Mesenchymal stem cell (in vitro differentiated cells and primary cell): ENCODE measurements at regions not wholly inside any gene's neighbourhood (a gene's known extent, or its start where the extent isn't known, plus 50 kb on each side); places are given as distances from the start of the nearest gene placed in this dataset.
A peak's percentile ranks its signal among the peaks of the same experiment; 100 is the strongest.

ENCODE experiments used
- DNase-seq: peaks from one replicate; pipeline ENCODE4 v3.0.0-alpha.2; 2013
- H2AFZ ChIP-seq: one replicate; pipeline ENCODE4 v1.6.1; 2013; ENCODE audit warnings: low read depth, mild to moderate bottlenecking, control low read depth, inconsistent platforms, low read length, moderate library complexity
- H2AK5ac ChIP-seq: 2 replicates; pipeline ENCODE4 v1.6.1; 2013; ENCODE audit warnings: low read length, moderate library complexity, mild to moderate bottlenecking, inconsistent platforms; ENCODE audit not compliant: severe bottlenecking
- H2BK120ac ChIP-seq: one replicate; pipeline ENCODE4 v1.6.1; 2013; ENCODE audit warnings: low read depth, mild to moderate bottlenecking, inconsistent platforms, low read length, moderate library complexity
- H2BK12ac ChIP-seq, 2 experiments: one replicate each; pipeline ENCODE4 v1.6.1; 2013; ENCODE audit warnings: inconsistent platforms in 2 of 2, low read length in 2 of 2, mild to moderate bottlenecking in 2 of 2, moderate library complexity in 2 of 2, control low read depth in 1 of 2
- H2BK15ac ChIP-seq: one replicate; pipeline ENCODE4 v1.6.1; 2013; ENCODE audit warnings: mild to moderate bottlenecking, low read depth, inconsistent platforms; ENCODE audit not compliant: poor library complexity, severe bottlenecking
- H2BK5ac ChIP-seq: 2 replicates; pipeline ENCODE4 v1.6.1; 2013; ENCODE audit warnings: low read depth, mild to moderate bottlenecking, low read length, control low read depth, inconsistent platforms; ENCODE audit not compliant: poor library complexity, severe bottlenecking
- H3K14ac ChIP-seq, 2 experiments: one replicate each; pipeline ENCODE4 v1.6.1; 2013; ENCODE audit warnings: inconsistent platforms in 2 of 2, low read length in 2 of 2, control low read depth in 1 of 2, mild to moderate bottlenecking in 1 of 2, moderate library complexity in 1 of 2
- H3K18ac ChIP-seq, 2 experiments: one replicate each; pipeline ENCODE4 v1.6.1; 2013; ENCODE audit warnings: inconsistent platforms in 2 of 2, low read length in 2 of 2, control low read depth in 1 of 2, low read depth in 1 of 2, mild to moderate bottlenecking in 1 of 2
- H3K23ac ChIP-seq, 2 experiments: one replicate each; pipeline ENCODE4 v1.6.1; 2013; ENCODE audit warnings: inconsistent platforms in 2 of 2, low read length in 2 of 2, mild to moderate bottlenecking in 2 of 2, moderate library complexity in 2 of 2, control low read depth in 1 of 2
- H3K27ac ChIP-seq: 2 replicates; pipeline ENCODE4 v1.5.1; 2013; ENCODE audit warnings: mild to moderate bottlenecking, moderate library complexity, low read length, control low read depth, inconsistent platforms; ENCODE audit not compliant: poor library complexity, severe bottlenecking
- H3K27me3 ChIP-seq, 2 experiments: 2 replicates each; pipeline versions ENCODE4 v1.6.1 to v1.7.0; 2013; ENCODE audit warnings: low read length in 2 of 2, mild to moderate bottlenecking in 2 of 2, moderate library complexity in 2 of 2, control low read depth in 1 of 2, inconsistent platforms in 1 of 2; ENCODE audit not compliant: control insufficient read depth in 1 of 2, insufficient read depth in 1 of 2
- H3K36me3 ChIP-seq, 2 experiments: 2 replicates each; pipeline versions ENCODE4 v1.6.1 to v1.7.0; 2013; ENCODE audit warnings: low read length in 2 of 2, control low read depth in 1 of 2, inconsistent platforms in 1 of 2, low read depth in 1 of 2, mild to moderate bottlenecking in 1 of 2; ENCODE audit not compliant: insufficient read depth in 2 of 2, control insufficient read depth in 1 of 2
- H3K4ac ChIP-seq, 2 experiments: one replicate each; pipeline ENCODE4 v1.6.1; 2013; ENCODE audit warnings: inconsistent platforms in 2 of 2, low read length in 2 of 2, mild to moderate bottlenecking in 2 of 2, moderate library complexity in 2 of 2, control low read depth in 1 of 2, low read depth in 1 of 2
- H3K4me1 ChIP-seq: 2 replicates; pipeline ENCODE4 v1.6.1; 2013; ENCODE audit warnings: low read depth, low read length, control low read depth; ENCODE audit not compliant: control insufficient read depth, insufficient read depth
- H3K4me2 ChIP-seq: 2 replicates; pipeline ENCODE4 v1.6.1; 2013; ENCODE audit warnings: low read length, mild to moderate bottlenecking, inconsistent platforms; ENCODE audit not compliant: poor library complexity, severe bottlenecking
- H3K4me3 ChIP-seq, 2 experiments: 2 replicates each; pipeline versions ENCODE4 v1.5.1 to v1.7.0; 2013; ENCODE audit warnings: low read length in 2 of 2, mild to moderate bottlenecking in 2 of 2, control low read depth in 1 of 2, low read depth in 1 of 2; ENCODE audit not compliant: insufficient read depth in 1 of 2
- H3K79me1 ChIP-seq: replicated peaks from 2 replicates; pipeline ENCODE4 v1.6.1; 2013; ENCODE audit warnings: mild to moderate bottlenecking, control low read depth, low read length, inconsistent platforms; ENCODE audit not compliant: poor library complexity, severe bottlenecking
- H3K9ac ChIP-seq: 2 replicates; pipeline ENCODE4 v1.7.0; 2013; ENCODE audit warnings: mild to moderate bottlenecking, low read length, moderate library complexity
- H3K9me3 ChIP-seq: 2 replicates; pipeline ENCODE4 v1.7.0; 2013; ENCODE audit warnings: mild to moderate bottlenecking, low read length; ENCODE audit not compliant: control insufficient read depth
- H4K8ac ChIP-seq: one replicate; pipeline ENCODE4 v1.6.1; 2013; ENCODE audit warnings: inconsistent platforms, mild to moderate bottlenecking, low read length, moderate library complexity
- H4K91ac ChIP-seq: one replicate; pipeline ENCODE4 v1.6.1; 2013; ENCODE audit warnings: mild to moderate bottlenecking, low read length, inconsistent platforms
- WGBS: methylation state at CpG from one replicate; pipeline ENCODE4 v1.1.7; 2013; ENCODE audit warnings: mixed read lengths; 5-methylcytosine and 5-hydroxymethylcytosine counted together

DNA sequence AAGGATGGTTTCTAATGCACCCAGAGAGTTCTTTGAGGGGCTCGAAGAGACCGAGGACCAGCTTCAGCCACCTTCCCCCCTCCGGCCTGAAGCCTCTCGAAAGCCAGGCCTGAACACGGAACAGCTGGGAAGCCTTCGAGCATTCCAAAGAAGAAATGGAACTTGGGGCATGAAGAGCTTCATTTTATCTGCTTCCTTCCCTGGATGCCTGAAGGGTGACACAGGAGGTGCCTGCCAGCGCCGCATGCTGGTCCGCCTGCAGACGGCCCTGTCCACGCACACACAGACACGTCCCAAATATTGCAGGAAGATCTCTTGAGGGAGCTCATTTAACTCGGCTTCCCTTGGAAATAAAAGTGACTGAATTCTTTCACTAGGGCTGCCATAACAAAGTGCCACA is 73.7 kb downstream of the TOMM20 start:
- Histone ChIP-seq H2AK5ac (no peak overlapping the region), H3K4me3 (no peak overlapping the region), H3K9me3 (no peaks in the 10 kb centered on the region), H2BK120ac (no peak overlapping the region), H3K14ac (no peak overlapping the region), H3K27me3 (no peaks in the 10 kb centered on the region), H4K91ac (no peak overlapping the region), H3K4ac (no peak overlapping the region), H3K23ac (no peak overlapping the region), H3K36me3 (no peaks in the 10 kb centered on the region), H2BK15ac (no peak overlapping the region), H3K79me1 (no peaks in the 10 kb centered on the region), H2BK12ac (no peak overlapping the region), H4K8ac (no peak overlapping the region), H3K18ac (no peak overlapping the region), H2BK5ac (no peak overlapping the region), H3K4me1 (no peaks in the 10 kb centered on the region), H3K9ac (no peak overlapping the region), H3K27ac (no peak overlapping the region), H2AFZ (no peak overlapping the region), H3K4me2 (no peak overlapping the region)
- DNase-seq, result no peak
- 86% methylated on average over 13 of the region's 13 CpGs for WGBS

DNA sequence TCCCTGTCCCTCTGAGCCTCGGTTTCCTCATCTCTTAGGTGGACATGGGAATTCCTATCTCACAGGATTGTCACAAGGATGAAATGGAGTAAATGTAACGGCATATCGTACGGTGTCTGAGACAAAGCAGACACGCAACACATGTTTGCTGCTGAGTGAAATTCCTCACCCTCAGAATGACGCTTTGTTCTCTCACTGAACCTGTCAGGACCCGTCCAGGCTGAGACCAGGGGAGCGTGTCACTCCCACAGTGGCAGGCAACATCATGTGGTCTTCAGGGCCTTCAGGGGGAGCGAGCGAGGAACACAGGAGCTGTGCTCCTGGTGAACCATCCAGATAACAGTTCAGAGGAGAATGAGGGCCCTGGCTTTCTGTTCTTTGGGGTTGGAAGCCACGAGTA is 74.2 kb downstream of the TOMM20 start:
- Histone ChIP-seq H3K9me3 (no peaks in the 10 kb centered on the region), H2BK15ac (no peak overlapping the region), H2AK5ac (no peak overlapping the region), H2AFZ (no peak overlapping the region), H2BK120ac (no peak overlapping the region), H4K91ac (peak overlapping the region; percentile 2), H3K79me1 (no peaks in the 10 kb centered on the region), H3K27ac (no peak overlapping the region), H3K4me2 (no peak overlapping the region), H2BK12ac (no peak overlapping the region), H3K14ac (no peak overlapping the region), H2BK5ac (no peak overlapping the region), H3K4ac (no peak overlapping the region), H3K9ac (no peak overlapping the region), H3K23ac (no peak overlapping the region), H3K27me3 (no peaks in the 10 kb centered on the region), H3K18ac (no peak overlapping the region), H3K4me1 (peaks cover 2% of the 10 kb centered on the region), H3K36me3 (no peaks in the 10 kb centered on the region), H3K4me3 (no peak overlapping the region), H4K8ac (no peak overlapping the region)
- WGBS, result 95% methylated on average over 11 of the region's 11 CpGs
- DNase-seq, result no peak

DNA sequence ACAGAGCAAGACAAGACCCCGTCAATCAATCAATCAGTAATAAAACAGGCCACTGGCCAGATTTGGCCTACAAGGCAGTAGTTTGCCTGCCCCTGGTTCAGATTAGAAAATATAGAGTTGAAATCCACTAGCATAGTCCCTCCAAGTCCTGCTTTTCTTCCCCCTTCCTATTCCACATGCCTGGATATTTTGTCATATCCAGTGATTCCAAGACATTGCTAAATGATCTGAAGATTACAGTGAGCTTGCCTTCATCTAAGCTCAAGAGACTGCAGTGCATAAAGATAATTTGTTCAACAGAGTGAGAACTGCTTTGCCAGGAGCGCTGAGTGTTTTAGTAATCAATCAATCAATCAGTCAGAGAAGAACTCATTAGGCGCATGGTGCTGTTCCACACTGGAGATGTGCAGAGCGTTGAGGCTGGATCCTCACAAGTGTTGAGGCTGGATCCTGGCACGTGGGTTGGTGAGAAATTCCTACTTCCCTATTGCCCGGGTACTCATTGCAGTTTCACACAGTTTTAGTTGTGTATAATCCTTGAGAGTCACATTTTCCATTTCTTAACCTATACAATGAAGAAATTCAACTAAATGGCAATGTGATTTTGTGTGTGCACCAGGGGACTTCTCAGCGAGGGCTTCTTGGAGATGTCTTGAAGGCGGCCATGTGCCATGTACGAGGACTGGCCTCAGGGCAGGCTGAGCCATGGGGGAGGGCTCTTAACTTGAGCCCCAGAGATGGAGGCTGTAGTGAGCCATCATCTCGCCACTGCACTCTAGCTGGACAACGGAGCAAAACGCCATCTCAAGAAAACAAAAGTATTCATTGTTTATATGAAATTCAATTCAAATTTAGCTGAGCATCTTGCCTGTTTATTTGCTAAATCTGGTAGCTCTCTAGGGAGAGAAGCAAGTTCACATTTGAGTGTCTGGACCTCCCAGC is 76.3 kb downstream of the TOMM20 start:
- Histone ChIP-seq H3K27ac (no peak overlapping the region), H3K4me1 (peaks cover 11% of the 10 kb centered on the region), H3K4me3 (no peak overlapping the region), H3K36me3 (no peaks in the 10 kb centered on the region), H2BK12ac (peak overlapping the region in 1 of 2 experiments; percentile 84), H3K14ac (no peak overlapping the region), H3K23ac (peak overlapping the region in 1 of 2 experiments; percentile 19), H4K91ac (no peak overlapping the region), H3K9me3 (no peaks in the 10 kb centered on the region), H2BK120ac (no peak overlapping the region), H3K9ac (no peak overlapping the region), H4K8ac (no peak overlapping the region), H2AFZ (no peak overlapping the region), H3K27me3 (no peaks in the 10 kb centered on the region), H2BK15ac (no peak overlapping the region), H3K4ac (no peak overlapping the region), H3K4me2 (no peak overlapping the region), H2BK5ac (no peak overlapping the region), H3K18ac (no peak overlapping the region), H3K79me1 (no peaks in the 10 kb centered on the region), H2AK5ac (no peak overlapping the region)
- DNase-seq, result no peak
- 91% methylated on average over 10 of the region's 12 CpGs for WGBS

DNA sequence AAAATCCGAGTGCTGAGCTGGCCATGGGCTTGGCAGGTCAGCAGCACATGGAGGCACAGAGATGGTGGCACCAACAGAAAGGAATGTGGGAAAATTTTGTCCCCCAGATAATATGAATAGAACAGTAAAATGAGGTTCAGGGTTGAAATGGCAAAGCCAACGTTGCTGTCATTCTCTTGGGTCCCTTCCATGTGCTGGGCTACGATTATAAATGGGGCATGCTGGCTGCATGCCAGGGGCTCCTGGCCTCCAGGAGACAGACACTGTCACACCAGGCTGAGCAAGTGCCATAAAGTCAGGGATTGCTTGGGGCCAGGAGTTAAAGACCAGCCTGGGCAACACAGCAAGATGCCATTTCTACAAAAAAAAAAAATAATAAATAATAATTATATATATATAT is 77.1 kb downstream of the TOMM20 start:
- H3K9ac ChIP-seq, result peak overlapping the region; percentile 44
- H2AK5ac ChIP-seq, result no peak overlapping the region
- H3K4me3 ChIP-seq, result no peak overlapping the region
- H3K27ac ChIP-seq, result no peak overlapping the region
- H2AFZ ChIP-seq, result no peak overlapping the region
- H2BK5ac ChIP-seq, result no peak overlapping the region
- H3K79me1 ChIP-seq, result no peaks in the 10 kb centered on the region
- no peak for DNase-seq
- H3K9me3 ChIP-seq, result no peaks in the 10 kb centered on the region
- H3K4me2 ChIP-seq, result no peak overlapping the region
- no peaks in the 10 kb centered on the region for H3K27me3 ChIP-seq
- H3K23ac ChIP-seq, result no peak overlapping the region
- H3K18ac ChIP-seq, result no peak overlapping the region
- H3K4ac ChIP-seq, result no peak overlapping the region
- H3K4me1 ChIP-seq, result peaks cover 13% of the 10 kb centered on the region
- WGBS, result 92% methylated on average over 3 of the region's 3 CpGs
- no peak overlapping the region for H2BK120ac ChIP-seq
- H4K8ac ChIP-seq, result no peak overlapping the region
- no peak overlapping the region for H3K14ac ChIP-seq
- H4K91ac ChIP-seq, result no peak overlapping the region
- no peaks in the 10 kb centered on the region for H3K36me3 ChIP-seq
- H2BK12ac ChIP-seq, result no peak overlapping the region
- no peak overlapping the region for H2BK15ac ChIP-seq
